Stomach (tissue), 4 donors: ENCODE measurements at regions not wholly inside any gene's neighbourhood (a gene's known extent, or its start where the extent isn't known, plus 50 kb on each side); places are given as distances from the start of the nearest gene placed in this dataset.

Experiments used
- EP300 ChIP-seq: sonication (generic); formaldehyde crosslinking; IDR thresholded peaks from one replicate; pipeline ENCODE4 v1.6.1; 2017; ENCODE audit warnings: antibody characterized with exemption
- POLR2A ChIP-seq, 4 donors: fragments of 450-650 bp; IDR thresholded peaks; one replicate each; pipeline ENCODE4 v1.6.1; 2016; ENCODE audit warnings: antibody characterized with exemption in 4 of 4, control low read depth in 2 of 4, mild to moderate bottlenecking in 1 of 4, moderate library complexity in 1 of 4
- POLR2AphosphoS5 ChIP-seq, 3 donors: sonication (generic); formaldehyde crosslinking; IDR thresholded peaks; one replicate each; pipeline ENCODE4 v1.6.1; 2016; ENCODE audit warnings: antibody characterized with exemption in 3 of 3
- TF ChIP-seq, protein P1 (sequence below), 7 experiments: fragments of 450-650 bp in 4 of 7; fragments of 200-600 bp in 3 of 7; sonication (generic) in 3 of 7; IDR thresholded peaks; one replicate each; pipeline ENCODE4 v1.5.1; 2016 to 2019; ENCODE audit warnings: antibody characterized with exemption in 7 of 7, control low read depth in 2 of 7, mild to moderate bottlenecking in 1 of 7

DNA sequence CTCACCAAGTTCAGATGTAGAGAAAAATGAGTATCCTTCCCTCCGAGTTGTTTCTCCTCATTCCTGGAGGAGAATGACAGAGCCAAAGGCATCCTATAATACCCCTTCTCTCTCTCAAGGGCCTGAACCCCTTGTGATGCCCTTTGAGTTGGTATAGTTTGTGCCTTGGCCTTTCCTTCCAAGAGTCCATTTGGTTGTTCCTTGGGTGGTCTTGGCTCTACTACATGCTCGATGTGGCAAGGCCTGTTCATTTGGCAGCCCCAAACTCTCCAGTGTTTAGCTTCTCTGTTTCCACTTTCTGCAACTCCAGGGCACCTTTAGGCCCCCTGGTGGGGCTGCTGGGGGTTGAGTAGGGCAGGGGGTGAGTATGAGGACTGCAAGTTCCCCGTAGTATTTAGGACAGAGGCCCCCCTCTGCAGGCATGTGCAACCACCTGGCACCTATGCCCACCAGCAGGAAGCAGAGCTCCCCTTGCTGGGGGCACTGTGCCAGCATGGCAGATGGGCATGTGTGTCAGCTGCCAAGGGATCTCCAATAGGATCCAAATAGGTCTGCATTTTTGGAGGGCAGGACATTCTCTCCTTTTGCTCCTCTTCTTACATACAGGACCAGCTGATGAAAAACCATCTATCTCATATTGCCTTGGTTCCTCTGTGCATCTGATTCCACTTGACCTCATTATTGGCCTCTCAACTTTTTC lies 217.2 kb upstream of the CADM1 start:
- TF ChIP-seq POLR2AphosphoS5 (IDR thresholded peaks at IDR 0.05) (no peak), POLR2A (IDR thresholded peaks at IDR 0.05) (no peak), EP300 (no peak)
- TF ChIP-seq, protein P1, sequence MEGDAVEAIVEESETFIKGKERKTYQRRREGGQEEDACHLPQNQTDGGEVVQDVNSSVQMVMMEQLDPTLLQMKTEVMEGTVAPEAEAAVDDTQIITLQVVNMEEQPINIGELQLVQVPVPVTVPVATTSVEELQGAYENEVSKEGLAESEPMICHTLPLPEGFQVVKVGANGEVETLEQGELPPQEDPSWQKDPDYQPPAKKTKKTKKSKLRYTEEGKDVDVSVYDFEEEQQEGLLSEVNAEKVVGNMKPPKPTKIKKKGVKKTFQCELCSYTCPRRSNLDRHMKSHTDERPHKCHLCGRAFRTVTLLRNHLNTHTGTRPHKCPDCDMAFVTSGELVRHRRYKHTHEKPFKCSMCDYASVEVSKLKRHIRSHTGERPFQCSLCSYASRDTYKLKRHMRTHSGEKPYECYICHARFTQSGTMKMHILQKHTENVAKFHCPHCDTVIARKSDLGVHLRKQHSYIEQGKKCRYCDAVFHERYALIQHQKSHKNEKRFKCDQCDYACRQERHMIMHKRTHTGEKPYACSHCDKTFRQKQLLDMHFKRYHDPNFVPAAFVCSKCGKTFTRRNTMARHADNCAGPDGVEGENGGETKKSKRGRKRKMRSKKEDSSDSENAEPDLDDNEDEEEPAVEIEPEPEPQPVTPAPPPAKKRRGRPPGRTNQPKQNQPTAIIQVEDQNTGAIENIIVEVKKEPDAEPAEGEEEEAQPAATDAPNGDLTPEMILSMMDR (IDR thresholded peaks at IDR 0.05), result no peak
